ENCODE measurements at regions not wholly inside any gene's neighbourhood (a gene's known extent, or its start where the extent isn't known, plus 50 kb on each side); places are given as distances from the start of the nearest gene placed in this dataset.

GRCh38 chr6:166767230-166767629 is 140.2 kb upstream of the RPS6KA2 start:
- TF ChIP-seq, protein P1, sequence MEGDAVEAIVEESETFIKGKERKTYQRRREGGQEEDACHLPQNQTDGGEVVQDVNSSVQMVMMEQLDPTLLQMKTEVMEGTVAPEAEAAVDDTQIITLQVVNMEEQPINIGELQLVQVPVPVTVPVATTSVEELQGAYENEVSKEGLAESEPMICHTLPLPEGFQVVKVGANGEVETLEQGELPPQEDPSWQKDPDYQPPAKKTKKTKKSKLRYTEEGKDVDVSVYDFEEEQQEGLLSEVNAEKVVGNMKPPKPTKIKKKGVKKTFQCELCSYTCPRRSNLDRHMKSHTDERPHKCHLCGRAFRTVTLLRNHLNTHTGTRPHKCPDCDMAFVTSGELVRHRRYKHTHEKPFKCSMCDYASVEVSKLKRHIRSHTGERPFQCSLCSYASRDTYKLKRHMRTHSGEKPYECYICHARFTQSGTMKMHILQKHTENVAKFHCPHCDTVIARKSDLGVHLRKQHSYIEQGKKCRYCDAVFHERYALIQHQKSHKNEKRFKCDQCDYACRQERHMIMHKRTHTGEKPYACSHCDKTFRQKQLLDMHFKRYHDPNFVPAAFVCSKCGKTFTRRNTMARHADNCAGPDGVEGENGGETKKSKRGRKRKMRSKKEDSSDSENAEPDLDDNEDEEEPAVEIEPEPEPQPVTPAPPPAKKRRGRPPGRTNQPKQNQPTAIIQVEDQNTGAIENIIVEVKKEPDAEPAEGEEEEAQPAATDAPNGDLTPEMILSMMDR (conservative IDR thresholded peaks at IDR 0.05; ENCODE audit: low read length) = no peak
- no peak for TF ChIP-seq EZH2phosphoT487 (IDR thresholded peaks at IDR 0.05; ENCODE audit: borderline replicate concordance)

Data from Loucy (cell line).